ENCODE measurements at regions not wholly inside any gene's neighbourhood (a gene's known extent, or its start where the extent isn't known, plus 50 kb on each side); places are given as distances from the start of the nearest gene placed in this dataset.

DNA sequence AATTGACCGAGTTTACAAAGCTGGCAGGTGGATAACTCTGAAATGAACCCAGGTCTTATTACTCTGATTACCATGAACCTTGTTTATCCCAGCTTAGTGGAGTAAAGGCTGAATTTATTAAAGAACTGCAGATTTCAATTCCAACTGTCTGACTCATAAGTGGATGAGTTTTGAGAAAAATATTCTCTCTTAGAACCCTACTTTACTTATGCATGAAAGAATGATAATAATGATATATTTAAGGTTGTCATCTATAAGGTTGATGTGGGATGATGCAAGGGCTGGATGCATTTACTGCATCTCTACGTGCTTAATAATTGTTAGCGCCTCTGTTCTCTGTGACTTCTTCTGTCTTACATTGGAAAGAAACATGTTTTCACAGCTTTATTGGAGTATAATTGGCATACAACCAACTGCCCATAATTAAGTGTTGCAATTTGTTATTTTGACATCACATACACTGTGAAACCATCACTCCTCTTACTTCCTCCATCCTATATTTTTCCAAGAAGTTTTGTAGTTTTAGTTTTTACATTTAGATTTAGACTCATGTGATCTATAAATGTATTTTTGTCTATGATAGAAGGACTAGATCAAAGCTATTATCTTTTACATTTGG, 771.2 kb upstream of the ARRDC4 start:
- no peak for DNase-seq (ENCODE audit: extremely low read depth, low read depth)
- TF ChIP-seq, protein P1, sequence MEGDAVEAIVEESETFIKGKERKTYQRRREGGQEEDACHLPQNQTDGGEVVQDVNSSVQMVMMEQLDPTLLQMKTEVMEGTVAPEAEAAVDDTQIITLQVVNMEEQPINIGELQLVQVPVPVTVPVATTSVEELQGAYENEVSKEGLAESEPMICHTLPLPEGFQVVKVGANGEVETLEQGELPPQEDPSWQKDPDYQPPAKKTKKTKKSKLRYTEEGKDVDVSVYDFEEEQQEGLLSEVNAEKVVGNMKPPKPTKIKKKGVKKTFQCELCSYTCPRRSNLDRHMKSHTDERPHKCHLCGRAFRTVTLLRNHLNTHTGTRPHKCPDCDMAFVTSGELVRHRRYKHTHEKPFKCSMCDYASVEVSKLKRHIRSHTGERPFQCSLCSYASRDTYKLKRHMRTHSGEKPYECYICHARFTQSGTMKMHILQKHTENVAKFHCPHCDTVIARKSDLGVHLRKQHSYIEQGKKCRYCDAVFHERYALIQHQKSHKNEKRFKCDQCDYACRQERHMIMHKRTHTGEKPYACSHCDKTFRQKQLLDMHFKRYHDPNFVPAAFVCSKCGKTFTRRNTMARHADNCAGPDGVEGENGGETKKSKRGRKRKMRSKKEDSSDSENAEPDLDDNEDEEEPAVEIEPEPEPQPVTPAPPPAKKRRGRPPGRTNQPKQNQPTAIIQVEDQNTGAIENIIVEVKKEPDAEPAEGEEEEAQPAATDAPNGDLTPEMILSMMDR (IDR thresholded peaks at IDR 0.05; ENCODE audit: low read depth, low read length), result no peak

GRCh38 chr15:97194750-97195149, 765.8 kb upstream of the ARRDC4 start:
- DNase-seq (ENCODE audit: extremely low read depth, low read depth), result no peak
- TF ChIP-seq, protein P1 (IDR thresholded peaks at IDR 0.05; ENCODE audit: low read depth, low read length), result no peak

- DNase-seq (ENCODE audit: extremely low read depth, low read depth), result no peak
- TF ChIP-seq, protein P1 (IDR thresholded peaks at IDR 0.05; ENCODE audit: low read depth, low read length), result no peak
Observed at GRCh38 chr15:97196048-97197014, 764.2 kb upstream of the ARRDC4 start.

DNA sequence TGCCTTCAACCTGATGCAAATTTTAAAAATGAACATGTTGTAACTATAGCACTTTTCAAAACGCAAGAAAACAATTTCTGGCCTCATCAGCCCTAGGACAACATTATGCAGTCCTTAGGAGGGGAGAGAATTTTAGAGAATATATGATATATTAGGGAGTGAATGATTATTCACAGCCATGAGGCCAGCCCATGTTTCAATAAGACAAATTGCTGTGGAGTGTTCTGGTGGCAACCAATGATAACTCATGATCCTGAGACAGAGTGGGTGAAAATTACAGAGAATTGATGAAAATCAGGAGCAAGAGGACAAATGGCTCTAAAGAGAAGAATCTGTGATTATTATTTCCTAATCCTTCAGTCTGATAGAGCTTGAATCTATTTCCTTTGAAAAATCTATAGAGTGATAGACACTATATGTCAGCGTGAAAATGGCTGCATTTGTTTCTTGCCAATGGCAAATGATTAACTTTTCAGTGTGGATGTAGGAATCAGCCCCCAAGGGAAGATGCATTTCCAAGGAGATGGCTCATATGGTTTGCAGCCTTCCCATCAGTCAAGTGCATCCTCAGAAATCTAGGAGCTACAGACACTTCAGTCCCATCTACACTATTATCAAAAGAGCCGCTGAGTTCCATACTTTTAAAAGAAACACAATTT, 761.0 kb upstream of the ARRDC4 start:
- no peak for DNase-seq (ENCODE audit: extremely low read depth, low read depth)
- TF ChIP-seq, protein P1 (IDR thresholded peaks at IDR 0.05; ENCODE audit: low read depth, low read length), result no peak

GRCh38 chr15:97200161-97200560, 760.3 kb upstream of the ARRDC4 start:
- TF ChIP-seq, protein P1 (IDR thresholded peaks at IDR 0.05; ENCODE audit: low read depth, low read length), result no peak
- no peak for DNase-seq (ENCODE audit: extremely low read depth, low read depth)

DNA sequence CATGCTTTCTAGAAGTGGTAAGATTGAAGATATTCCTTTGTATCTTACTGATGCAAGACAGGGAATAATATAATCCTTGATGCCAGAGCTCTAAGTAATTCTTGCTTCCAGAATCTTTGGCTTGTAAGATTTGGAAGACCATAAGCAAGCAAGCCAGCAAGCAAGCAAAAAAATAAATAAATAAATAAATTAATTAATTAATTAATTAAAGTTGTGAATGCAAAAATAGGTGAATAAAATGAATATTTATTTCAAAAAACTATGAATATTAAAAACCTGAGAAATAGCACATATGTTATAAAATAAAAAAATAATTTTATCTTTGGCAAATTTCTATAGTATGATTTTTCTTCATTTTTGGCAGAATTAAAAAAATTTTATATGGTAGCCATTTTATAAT, 750.2 kb upstream of the ARRDC4 start:
- DNase-seq (ENCODE audit: extremely low read depth, low read depth), result no peak
- TF ChIP-seq, protein P1 (IDR thresholded peaks at IDR 0.05; ENCODE audit: low read depth, low read length), result no peak

All from AG09319 (cell line).